Fibroblast of skin of left quadriceps (primary cell): ENCODE measurements at regions not wholly inside any gene's neighbourhood (a gene's known extent, or its start where the extent isn't known, plus 50 kb on each side); places are given as distances from the start of the nearest gene placed in this dataset.
"Not testable (repeated sequence)": the region's sequence is repeated elsewhere in the genome, so short reads cannot be mapped to it uniquely, and the experiment has no call there.

Experiments
- DNase-seq, 2 experiments: peaks; one replicate each; pipeline ENCODE4 v3.0.0-alpha.2; 2013; ENCODE audit warnings: low read depth in 2 of 2

- DNase-seq, result no peak
These were observed 112.2 kb upstream of the ADTRP start for GRCh38 chr6:11890849-11891248.

GRCh38 chr6:11890209-11890608 lies 111.6 kb upstream of the ADTRP start:
- no peak for DNase-seq

- DNase-seq, result no peak
These were observed 111.0 kb upstream of the ADTRP start for GRCh38 chr6:11889572-11889971.

GRCh38 chr6:11888727-11889126 lies 110.1 kb upstream of the ADTRP start:
- no peak for DNase-seq

- DNase-seq, result no peak
These were observed 106.6 kb upstream of the ADTRP start for GRCh38 chr6:11885159-11885558.

GRCh38 chr6:11883471-11883870 lies 104.9 kb upstream of the ADTRP start:
- not testable (repeated sequence) for DNase-seq

- DNase-seq, result not testable (repeated sequence)
These were observed 101.6 kb upstream of the ADTRP start for GRCh38 chr6:11880156-11880555.

GRCh38 chr6:11878735-11879134 lies 100.1 kb upstream of the ADTRP start:
- peak in 1 of 2 experiments; percentile 9 for DNase-seq

GRCh38 chr6:11878029-11878428 lies 99.4 kb upstream of the ADTRP start:
- DNase-seq, result no peak

- DNase-seq, result no peak
These were observed 98.4 kb upstream of the ADTRP start for GRCh38 chr6:11876934-11877433.

- DNase-seq, result no peak
These were observed 96.9 kb upstream of the ADTRP start for GRCh38 chr6:11875325-11876109.

GRCh38 chr6:11869672-11870340 lies 91.2 kb upstream of the ADTRP start:
- DNase-seq, result peak; percentile 69 to 76

GRCh38 chr6:11868392-11868791 lies 89.8 kb upstream of the ADTRP start:
- no peak for DNase-seq

GRCh38 chr6:11865680-11866300 lies 87.2 kb upstream of the ADTRP start:
- DNase-seq, result no peak

- no peak for DNase-seq
These were observed 79.8 kb upstream of the ADTRP start for GRCh38 chr6:11858439-11858838.

- no peak for DNase-seq
These were observed 77.1 kb upstream of the ADTRP start for GRCh38 chr6:11855743-11856142.

- DNase-seq, result peak; percentile 23 to 32
These were observed 76.0 kb upstream of the ADTRP start for GRCh38 chr6:11854408-11855165.

- DNase-seq, result no peak
These were observed 75.2 kb upstream of the ADTRP start for GRCh38 chr6:11853678-11854407.

- no peak for DNase-seq
These were observed 73.6 kb upstream of the ADTRP start for GRCh38 chr6:11852061-11852651.

GRCh38 chr6:11851387-11851786 lies 72.8 kb upstream of the ADTRP start:
- DNase-seq, result peak; percentile 82 to 84
